Embryonic facial prominence (tissue), 1 donor: ENCODE measurements at regions not wholly inside any gene's neighbourhood (a gene's known extent, or its start where the extent isn't known, plus 50 kb on each side); places are given as distances from the start of the nearest gene placed in this dataset.

Experiments
- DNase-seq: peaks from one replicate; pipeline ENCODE4 v3.0.0-alpha.2; 2016; ENCODE audit errors: extremely low spot score

DNA sequence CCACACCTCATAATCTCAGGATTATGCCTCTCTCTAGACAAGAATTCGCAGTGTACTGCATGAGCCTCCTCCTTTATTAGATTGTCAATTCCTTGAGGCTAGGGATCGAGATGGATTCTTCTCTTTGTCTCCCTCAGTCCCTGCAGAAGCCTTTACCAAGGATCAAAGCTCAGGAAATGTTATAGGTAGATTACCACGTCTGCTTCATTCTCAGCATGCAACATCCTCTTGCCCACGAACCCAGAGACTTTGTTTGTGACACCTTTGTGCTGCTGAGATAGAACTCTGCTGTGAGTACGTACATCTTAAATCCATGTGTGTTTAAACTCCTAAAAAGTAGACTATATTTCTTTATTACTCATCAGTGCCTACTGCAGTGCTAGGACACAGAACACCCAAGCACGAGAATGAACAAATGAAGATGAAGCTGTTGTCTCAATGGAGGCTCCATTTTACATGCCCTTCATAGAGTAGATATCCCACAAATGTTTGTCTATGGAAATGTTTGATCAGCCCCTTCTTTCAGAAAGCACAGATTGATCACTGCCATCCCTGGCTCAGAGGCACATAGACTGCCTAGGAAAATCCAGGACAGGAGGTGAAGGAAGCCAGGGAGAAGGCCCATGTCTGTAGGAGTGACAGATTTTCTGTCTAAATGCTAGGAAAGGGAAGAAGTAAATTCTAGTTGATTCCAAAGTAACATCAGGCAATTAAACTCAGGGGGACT is 98.8 kb upstream of the KLHL29 start:
- no peak for DNase-seq

DNA sequence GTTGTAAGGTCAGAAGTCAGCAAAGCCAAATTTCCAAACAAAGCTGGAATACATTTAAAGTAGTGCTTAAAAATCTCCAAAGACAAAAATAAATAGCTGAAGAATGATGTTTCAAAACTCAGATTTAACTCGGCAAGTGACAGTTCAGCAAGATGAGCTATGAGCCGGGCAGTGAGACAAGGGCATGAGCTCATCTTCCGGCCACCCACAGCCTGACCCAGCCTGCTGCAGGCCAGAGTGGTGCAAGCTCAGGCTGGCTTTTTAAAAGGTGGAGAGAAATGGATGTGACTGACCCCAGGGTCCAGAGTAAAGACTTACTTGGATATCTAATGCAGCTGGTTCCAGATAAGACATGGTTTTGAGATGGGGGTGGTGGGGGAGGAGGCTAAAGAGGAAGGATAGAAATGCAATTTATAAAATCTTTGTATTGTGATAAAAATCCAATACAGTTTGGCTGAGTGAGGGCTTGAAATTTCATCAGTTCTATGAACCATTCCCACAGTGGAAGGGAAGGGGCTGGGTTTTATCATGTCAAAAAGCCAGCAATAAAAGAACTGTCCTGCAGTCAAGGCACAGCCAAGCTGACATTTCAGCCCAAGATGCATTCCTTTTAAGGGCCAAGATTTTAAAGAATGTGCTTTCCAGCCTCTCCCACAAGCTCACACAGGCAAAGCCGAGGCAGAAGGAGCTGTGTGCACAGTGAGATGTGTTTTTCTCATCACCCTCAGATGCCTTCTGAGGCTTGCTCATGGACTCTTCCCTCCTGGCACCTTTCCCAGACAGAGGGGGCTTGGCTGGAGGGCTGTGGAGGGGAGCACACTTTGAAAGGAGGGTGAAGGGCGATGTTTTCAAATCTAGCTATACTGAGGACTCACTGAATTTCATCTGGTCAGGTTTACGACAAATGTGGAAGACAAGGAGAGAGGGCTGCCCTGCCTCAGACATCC is 97.9 kb upstream of the KLHL29 start:
- DNase-seq, result no peak

DNA sequence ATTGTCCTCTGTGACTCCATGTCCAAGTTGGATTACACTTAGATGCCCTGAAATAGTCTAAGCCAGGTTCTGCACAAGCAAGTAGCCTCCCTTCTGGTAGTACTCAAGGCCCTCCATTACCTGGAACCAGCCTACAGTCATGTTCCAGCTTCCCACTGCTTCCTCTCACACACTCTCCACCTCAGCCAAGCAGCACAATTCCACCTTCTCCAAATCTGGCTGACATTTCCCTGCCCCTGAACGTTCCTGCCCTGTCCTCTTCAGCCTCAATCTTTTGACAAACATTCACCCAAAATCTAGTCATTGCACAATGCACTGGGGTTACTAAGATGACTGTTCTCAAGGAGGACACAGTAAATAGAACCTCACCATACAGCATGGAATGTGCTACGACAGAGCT is 95.3 kb upstream of the KLHL29 start:
- DNase-seq, result no peak

DNA sequence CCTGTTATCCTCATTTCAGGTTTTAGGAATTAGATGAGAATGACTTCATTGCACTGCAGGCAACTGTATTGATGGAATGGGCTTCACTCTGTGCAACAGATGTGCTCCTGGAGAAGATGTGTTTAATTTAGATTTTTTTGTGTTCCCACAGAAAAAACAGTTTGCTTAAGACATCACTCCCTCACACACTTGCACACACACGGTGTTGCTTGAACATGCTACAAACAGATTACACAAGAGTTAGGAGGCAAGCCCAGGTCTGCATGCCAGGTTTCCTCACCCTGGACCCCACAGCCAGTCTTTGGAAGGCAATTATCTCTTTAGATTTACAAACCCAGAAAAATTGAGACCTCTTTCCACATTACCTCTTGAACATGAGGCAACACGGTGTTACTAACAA is 93.7 kb upstream of the KLHL29 start:
- DNase-seq, result no peak

DNA sequence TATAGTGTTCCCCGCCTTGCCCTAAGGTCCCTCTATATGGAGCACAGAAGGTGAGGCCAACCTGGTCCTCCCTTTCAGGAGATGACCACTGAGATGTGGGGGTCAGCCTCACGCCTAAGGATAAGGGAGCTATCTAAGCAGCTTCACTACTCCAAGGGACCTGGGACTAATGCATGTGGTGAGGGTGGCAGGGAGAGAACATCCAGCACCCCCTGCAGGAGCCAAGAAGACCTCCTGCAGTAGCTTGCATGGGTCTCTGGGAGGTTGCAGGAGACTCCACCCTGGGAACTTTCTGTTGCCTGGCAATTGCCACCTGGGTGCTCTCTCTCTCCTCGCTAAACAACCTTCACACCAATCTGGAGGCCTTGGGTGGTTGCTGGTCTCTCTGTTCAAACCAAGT is 93.0 kb upstream of the KLHL29 start:
- DNase-seq, result no peak

DNA sequence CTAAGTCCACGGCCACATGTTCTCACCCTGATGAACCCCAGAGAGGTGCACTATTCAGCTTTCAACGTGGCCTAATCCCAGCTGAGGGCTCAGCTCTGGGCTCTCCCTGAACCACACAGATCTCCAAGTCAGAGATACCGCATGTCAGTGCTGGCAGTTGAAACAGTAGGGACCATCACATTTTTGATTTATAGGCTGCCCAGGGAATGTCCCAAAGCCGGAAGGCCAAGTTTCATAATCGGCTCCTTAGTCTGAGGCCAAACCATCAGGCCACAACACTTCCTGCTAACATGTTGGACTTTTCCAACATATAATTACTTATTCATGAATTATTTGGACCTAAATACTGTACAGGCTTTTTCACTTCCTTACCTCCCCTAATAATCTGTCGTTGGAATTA is 91.9 kb upstream of the KLHL29 start:
- DNase-seq, result no peak

DNA sequence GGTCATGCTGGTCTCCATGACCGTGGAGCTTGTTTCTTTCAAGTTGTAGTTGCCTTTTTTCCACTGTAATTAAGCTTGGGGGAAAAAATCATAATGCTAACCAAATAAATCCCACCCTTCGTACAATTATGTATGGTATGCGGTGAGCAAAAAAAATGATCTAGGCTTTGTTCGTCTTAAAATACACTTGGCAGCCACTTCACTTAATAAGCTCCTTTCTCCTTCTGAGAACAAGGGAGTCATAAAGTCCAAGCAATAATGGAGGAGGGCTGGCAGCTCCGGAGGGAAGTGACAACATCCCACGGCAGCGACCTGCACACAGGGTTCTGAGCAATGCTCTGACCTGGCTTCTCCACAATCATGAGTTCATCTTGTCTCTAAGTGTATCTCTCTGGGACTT is 91.2 kb upstream of the KLHL29 start:
- no peak for DNase-seq

DNA sequence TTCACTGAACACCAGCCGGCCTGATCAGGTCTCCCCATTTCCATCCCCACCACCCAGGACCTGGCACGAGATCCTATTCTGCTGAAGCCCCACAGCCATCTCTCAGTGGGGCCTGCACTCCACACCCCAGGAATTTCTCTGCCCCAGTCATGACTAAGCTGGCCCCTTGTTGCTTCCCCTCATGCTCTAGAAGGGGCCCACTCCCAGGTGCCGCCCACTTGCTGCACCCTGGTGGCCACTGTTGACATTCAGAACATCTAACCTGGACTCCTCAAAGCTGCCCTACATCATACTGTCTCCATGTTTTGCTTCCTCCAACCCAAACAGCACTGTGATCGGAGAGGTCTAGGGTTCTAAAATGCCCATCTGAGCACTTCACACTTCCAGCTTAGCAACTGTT is 90.7 kb upstream of the KLHL29 start:
- DNase-seq, result no peak

DNA sequence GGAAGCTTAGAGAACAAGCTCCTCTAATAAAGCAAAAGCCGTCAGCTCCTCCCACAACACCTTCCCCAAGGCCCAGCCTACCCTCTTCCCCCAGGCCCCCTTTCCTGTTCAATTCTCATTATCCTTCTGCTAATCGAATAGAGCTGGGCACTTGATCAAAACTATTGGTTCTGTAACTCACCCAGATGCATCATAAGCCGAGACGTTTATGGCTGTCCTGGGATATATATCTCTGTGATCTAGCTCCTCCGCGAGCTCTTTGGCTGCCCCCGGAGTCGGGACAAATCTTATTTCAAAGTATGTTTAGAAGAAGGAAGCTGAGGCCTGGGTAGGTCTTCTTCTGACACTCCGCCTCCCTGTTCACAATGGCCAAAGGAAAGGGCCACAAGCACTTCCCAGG is 88.3 kb upstream of the KLHL29 start:
- no peak for DNase-seq

DNA sequence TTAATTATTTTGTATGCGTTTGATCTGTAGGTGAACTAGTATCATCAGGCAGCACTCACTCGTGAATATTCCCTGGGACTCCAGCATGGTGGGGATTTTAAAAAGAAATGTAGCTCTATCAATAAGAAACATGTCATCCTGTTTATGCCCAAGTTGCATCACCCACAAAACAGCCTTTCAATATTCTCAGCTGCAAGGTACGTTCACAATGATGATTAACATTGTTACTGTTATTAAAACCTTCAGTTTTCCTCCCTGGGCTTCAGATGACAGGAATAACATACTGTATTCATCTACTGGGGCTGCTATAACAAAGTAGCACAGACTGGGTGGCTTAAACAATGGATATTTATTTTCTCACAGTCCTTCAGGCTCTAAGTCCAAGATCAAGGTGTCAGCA is 87.9 kb upstream of the KLHL29 start:
- DNase-seq, result no peak

DNA sequence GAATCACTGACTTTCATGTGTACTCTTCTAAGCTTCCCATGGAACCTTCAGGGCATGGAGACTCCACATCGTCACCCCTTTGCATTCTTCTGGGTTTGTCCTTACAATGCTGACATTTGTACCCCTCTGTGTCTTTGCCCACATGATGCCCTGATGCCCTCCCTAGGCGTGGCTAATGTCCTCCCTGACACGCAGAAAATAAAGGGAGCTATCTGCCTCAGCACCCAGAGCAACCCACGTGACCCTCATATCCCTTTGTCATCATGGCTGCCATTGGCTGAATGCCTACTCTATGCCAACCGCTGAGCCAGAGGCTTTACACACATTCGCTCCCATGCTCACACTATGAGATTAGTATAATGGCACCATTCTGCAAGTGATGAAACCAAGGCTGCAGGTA is 86.4 kb upstream of the KLHL29 start:
- DNase-seq, result no peak

DNA sequence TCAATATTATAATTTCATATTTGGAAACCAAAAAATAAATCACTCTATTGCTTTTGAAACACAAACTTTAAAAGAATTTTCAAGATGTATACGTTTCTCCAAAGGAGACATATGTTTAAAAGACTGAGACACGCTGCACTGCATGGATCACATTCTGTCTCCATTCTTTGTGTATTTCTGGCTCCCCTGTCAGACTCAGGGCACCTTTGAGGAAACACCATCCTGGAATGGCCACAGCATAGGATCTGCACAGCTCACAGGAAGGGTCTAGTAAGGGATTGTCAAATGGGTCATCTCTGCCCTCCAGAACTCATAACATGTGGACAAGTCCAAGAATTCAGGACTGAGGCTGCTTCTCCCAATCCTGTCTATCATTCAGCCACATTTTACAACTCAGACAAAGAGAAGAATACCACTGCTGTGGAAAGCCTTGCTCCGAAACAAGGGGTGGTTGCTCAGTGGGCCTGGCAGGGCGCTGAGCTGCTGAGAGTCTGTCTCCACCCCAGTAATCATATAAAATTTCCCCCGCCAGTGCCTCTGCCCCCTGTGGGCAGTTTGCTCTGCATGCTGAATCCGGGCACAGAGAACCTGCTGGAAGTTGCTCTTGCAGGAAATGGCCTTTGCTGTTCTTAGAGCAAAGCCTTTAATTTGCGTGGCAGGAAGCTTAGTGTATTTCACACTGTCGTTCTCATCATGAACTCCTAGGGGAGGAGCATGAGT is 85.3 kb upstream of the KLHL29 start:
- DNase-seq, result no peak

DNA sequence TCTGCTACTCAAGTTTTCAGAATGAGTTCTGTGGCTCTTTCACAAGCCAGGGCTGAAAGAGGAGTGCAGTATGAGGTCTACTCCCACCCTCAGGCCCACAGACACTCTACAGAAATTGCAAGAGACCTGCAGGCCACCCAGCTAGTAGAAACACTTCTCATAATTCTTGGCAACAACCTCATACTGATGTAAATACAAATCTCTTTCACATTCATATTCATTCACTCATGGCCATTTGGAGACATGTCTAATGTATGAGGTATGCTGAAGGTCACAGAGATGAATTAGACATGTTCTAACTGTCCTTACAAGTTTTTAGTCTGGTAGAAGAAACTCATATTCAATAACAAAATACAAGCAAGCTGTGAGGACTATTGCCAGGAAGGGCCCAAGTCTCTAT is 83.8 kb upstream of the KLHL29 start:
- no peak for DNase-seq

DNA sequence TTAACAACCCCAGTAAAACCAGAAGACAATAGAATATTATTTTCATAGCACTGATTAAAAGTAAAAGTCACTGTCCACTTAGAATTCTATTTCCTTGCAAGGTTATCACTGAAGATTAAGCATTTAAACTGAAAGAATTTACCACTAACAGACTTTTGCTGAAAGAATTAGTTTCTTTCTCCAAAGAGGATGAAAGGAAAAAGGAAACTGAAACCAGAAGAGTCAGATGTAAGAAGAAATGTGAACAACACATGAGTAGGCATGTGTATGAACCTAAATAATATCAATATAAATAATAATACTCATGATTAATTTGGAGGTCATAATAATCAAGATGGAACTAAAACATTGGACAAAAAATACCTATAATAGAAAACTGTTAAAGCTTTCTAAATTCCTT is 82.4 kb upstream of the KLHL29 start:
- DNase-seq, result no peak

DNA sequence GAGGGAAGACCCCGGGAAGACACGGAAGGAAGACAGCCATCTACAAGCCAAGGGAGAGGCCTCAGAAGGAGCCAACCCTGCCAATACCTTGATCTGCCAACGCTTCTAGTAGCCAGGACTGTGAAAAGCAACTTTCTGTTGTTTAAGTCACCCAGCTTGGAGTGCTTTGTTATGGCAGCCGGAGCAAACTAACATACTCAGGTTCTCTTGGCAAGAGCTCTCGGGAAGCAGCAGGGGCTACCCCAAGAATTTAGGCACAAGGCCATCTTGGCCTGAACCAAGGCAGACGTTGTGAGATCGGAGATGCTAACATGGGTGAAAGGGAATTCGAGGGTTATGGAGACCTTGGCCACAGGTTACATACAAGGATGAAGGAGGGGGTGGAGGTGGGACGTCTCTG is 78.6 kb upstream of the KLHL29 start:
- no peak for DNase-seq

DNA sequence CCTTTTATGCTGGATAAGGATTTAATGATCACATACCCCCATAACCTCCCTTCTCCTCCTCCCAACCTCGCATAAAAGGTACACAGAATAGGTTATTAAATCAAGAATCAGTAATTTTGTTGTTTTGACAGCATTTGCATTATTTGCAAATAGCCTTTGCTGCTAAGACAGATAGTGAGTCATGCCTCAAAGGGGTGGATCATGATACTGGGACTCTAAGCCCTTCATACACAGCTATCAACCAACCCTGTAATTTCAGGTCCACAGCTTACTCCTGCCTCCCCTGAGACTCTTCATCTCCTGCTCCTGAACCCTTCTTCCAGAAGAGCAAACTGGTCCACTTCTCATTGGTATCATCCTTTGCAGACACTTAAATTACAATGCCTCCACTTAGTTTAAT is 73.8 kb upstream of the KLHL29 start:
- DNase-seq, result no peak

DNA sequence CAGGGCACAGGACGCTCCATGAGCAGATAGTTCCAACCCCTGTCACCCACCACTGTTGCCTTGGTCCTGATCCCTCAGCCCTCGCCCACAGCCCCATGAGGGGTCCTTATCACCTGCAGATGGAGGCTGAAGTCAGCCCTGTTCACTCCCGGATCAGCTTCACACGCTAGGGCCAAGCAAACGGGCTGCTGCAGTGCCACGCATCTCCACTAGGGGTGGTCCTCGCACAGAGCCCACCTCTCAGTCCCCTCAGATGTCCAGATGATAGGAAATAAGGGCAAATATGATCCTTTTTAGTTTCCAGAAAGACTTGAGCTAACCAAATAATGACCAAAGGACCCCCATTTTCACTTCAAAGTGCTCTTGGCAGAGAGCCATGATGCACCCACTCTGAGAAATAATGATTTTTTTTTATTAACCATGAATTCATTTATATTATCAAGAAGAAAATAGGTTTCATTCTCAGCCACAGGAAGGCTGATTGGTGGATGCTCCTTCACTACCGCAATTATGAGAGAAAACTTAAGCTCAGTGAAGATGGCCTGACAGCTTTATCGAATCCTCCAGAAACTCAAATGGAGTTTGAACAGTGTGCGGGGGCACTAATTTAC is 71.9 kb upstream of the KLHL29 start:
- no peak for DNase-seq

DNA sequence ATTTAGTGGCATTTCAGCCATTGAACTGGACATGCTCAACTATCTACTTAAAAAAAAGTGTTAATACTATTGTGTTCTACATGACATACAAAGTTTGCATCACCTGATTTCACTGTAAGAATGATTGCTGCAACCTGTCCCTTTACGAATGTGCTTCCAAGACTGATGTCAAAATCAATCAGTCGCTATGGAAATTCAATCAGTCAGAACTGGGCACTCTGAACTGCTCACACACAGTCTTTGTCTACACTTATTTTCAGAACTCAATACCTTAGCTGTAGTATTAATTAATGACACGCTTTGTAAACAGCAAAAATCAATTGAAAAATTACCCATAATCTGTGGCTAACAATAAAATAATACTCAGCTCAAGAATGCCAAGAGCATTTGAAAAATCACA is 70.3 kb upstream of the KLHL29 start:
- DNase-seq, result no peak

DNA sequence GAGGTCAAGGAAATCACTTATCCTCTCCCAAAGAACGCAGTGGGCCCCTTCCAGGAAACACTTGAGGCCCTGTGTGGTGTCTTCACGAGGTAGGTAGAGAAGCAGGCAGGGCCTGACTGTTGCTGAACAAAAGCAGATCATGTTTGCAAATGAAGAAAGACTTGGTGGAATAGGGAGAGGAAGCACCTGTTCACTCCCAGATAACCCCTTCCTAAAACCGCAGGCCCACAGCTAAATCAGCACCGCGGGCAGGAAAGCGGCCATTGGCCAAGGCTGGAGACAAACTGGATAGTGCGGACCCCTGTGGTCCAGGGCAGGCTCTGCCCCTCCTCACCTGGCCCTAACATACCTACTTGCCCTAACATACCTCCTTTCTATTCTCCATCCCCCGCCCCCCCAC is 64.9 kb upstream of the KLHL29 start:
- DNase-seq, result no peak

DNA sequence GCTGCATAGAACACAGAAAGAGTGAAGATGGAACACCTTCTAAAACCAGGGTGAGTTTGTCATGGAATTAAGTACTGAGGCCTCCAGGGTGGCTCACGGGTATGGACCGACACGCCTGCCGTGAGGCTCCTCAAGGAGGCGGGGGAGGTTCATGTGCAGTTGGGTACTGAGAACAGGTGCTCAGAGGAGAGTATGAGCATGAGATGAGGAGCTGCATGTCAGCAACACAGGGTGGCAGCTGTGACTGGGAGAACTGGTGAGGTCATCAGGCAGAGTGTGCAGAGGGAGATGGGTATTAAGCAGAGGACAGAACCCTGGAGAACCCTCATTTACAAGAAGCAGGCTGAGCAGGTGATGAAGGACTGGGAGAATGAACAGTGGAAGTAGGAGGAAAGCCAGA is 63.2 kb upstream of the KLHL29 start:
- DNase-seq, result no peak

DNA sequence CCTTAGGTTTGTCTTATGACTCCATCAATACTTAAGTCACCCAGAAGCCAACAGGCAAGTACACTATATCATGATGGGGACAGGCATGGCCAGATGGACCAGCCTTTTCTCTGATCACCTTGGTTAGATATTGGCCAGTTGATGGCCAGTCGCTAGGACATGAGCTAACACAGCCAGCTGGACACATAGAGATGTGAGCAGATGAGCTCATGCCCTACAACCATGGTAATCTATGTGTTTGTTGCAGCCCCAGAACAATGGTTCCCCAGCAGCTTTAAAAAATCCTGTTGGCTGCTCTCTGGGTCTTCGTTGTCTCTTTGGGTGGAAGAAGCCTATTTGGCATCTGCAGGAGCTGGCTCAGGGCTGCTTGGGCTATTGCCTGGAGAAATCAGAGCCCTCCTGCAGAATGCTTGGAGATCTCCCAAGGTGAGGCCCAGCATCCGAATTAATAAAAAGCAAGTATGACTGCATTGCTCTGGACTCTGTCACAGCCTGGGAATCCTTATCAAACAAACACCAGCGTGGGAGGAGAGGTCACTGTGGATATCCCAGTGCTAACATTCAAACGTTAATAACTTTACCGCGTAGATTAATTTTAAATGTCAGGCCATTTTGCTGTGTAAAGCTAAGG is 62.3 kb upstream of the KLHL29 start:
- DNase-seq, result no peak
